HuH-7.5 (cell line): ENCODE measurements at regions not wholly inside any gene's neighbourhood (a gene's known extent, or its start where the extent isn't known, plus 50 kb on each side); places are given as distances from the start of the nearest gene placed in this dataset.
"Not testable (repeated sequence)": the region's sequence is repeated elsewhere in the genome, so short reads cannot be mapped to it uniquely, and the experiment has no call there.

Experiments used
- DNase-seq: peaks from one replicate; pipeline ENCODE4 v3.0.0; 2011; ENCODE audit warnings: low spot score

- DNase-seq: no peak
These were observed 280.2 kb upstream of the GALNTL6 start for GRCh38 chr4:171532968-171533367.

GRCh38 chr4:171524903-171525302, 288.3 kb upstream of the GALNTL6 start:
- no peak for DNase-seq

GRCh38 chr4:171521726-171522125, 291.5 kb upstream of the GALNTL6 start:
- DNase-seq: no peak

- no peak for DNase-seq
These were observed 293.7 kb upstream of the GALNTL6 start for GRCh38 chr4:171519457-171519856.

GRCh38 chr4:171517883-171518282, 295.3 kb upstream of the GALNTL6 start:
- no peak for DNase-seq

GRCh38 chr4:171516694-171517093, 296.5 kb upstream of the GALNTL6 start:
- DNase-seq: no peak

- DNase-seq: no peak
These were observed 328.5 kb upstream of the GALNTL6 start for GRCh38 chr4:171484681-171485080.

GRCh38 chr4:171478181-171478580, 335.0 kb upstream of the GALNTL6 start:
- DNase-seq: no peak

- DNase-seq: not testable (repeated sequence)
These were observed 338.1 kb upstream of the GALNTL6 start for GRCh38 chr4:171475111-171475510.

GRCh38 chr4:171473155-171473554, 340.0 kb upstream of the GALNTL6 start:
- DNase-seq: no peak

GRCh38 chr4:171472230-171472629, 341.0 kb upstream of the GALNTL6 start:
- no peak for DNase-seq

GRCh38 chr4:171464499-171464898, 348.7 kb upstream of the GALNTL6 start:
- no peak for DNase-seq

GRCh38 chr4:171461191-171461590, 352.0 kb upstream of the GALNTL6 start:
- no peak for DNase-seq

GRCh38 chr4:171448919-171449481, 364.2 kb upstream of the GALNTL6 start:
- DNase-seq: no peak

GRCh38 chr4:171448358-171448757, 364.8 kb upstream of the GALNTL6 start:
- DNase-seq: no peak

GRCh38 chr4:171441300-171441941, 371.8 kb upstream of the GALNTL6 start:
- no peak for DNase-seq

- DNase-seq: no peak
These were observed 379.5 kb upstream of the GALNTL6 start for GRCh38 chr4:171433674-171434073.

- DNase-seq: no peak
These were observed 380.7 kb upstream of the GALNTL6 start for GRCh38 chr4:171432536-171432935.

GRCh38 chr4:171430495-171430894, 382.7 kb upstream of the GALNTL6 start:
- no peak for DNase-seq

- DNase-seq: no peak
These were observed 416.0 kb upstream of the GALNTL6 start for GRCh38 chr4:171397175-171397574.

- no peak for DNase-seq
These were observed 422.6 kb upstream of the GALNTL6 start for GRCh38 chr4:171390626-171391025.

GRCh38 chr4:171378323-171378722, 434.9 kb upstream of the GALNTL6 start:
- no peak for DNase-seq

- DNase-seq: no peak
These were observed 436.5 kb upstream of the GALNTL6 start for GRCh38 chr4:171376724-171377123.

- DNase-seq: no peak
These were observed 459.7 kb upstream of the GALNTL6 start for GRCh38 chr4:171353535-171353934.
